AG10803 (cell line): ENCODE measurements at regions not wholly inside any gene's neighbourhood (a gene's known extent, or its start where the extent isn't known, plus 50 kb on each side); places are given as distances from the start of the nearest gene placed in this dataset.

Experiments used
- DNase-seq: peaks from one replicate; pipeline ENCODE4 v3.0.0; 2010; ENCODE audit warnings: low read depth
- H3K4me3 ChIP-seq: 2 replicates; pipeline ENCODE4 v1.5.1; 2011; ENCODE audit warnings: mild to moderate bottlenecking, low read length, control low read depth
- CTCF ChIP-seq: conservative IDR thresholded peaks from 2 replicates; pipeline ENCODE4 v1.5.1; 2011; ENCODE audit warnings: mild to moderate bottlenecking, low read length, control low read depth, inconsistent platforms

GRCh38 chr6:78462728-78463127, 404.6 kb upstream of the IRAK1BP1 start:
- no peak overlapping the region for H3K4me3 ChIP-seq
- no peak for DNase-seq
- TF ChIP-seq CTCF = no peak

DNA sequence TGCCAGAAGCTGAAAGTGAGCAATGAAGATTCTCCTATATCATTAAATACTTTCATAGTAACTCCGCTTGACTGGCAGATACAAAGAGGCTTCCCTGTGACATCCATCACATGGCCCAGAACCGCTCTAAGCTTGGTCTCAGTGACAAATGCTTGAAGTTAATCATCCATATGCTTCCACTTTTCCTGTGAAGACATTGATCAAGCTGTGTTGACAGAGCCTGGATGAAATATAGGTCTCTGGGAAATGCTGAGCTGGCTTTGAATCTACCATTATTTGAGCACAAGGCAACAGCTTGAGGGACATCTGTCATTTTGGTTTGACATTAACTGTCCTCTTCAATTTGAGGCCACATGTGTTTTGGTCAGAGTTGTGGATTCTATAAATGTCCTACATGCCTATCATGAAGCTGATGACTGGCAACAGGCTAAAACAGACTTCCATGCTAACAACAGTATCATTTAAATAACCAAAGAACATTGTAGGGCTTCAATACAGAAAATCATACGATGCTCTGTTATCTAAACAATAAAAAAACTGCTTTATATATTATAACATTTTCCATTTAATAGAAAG, 402.2 kb upstream of the IRAK1BP1 start:
- no peak for DNase-seq
- TF ChIP-seq CTCF = no peak
- H3K4me3 ChIP-seq = no peak overlapping the region

DNA sequence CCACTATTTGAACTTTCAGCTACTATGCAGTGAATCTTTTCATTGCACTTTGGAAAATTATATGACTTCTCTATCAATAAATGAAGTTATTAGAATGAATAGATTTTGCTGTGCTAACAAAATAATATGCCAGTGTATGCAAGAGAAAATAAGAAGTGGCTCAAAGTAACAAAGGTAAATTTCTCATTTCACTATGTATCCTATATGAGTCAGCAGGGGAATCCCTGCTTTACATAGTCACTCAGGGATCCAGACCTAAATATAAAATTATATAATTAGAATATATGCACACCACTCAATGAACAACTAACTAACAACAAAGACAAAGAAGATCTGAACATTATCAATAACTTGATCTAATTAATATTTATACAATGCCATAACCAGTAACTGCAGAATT, 390.8 kb upstream of the IRAK1BP1 start:
- no peak for DNase-seq
- no peak overlapping the region for H3K4me3 ChIP-seq
- TF ChIP-seq CTCF = no peak

- no peak for TF ChIP-seq CTCF
- no peak for DNase-seq
- H3K4me3 ChIP-seq = no peak overlapping the region
Observed at GRCh38 chr6:78482801-78483552, 384.4 kb upstream of the IRAK1BP1 start.

- no peak for TF ChIP-seq CTCF
- peak; percentile 56 for DNase-seq
- no peak overlapping the region for H3K4me3 ChIP-seq
Observed at GRCh38 chr6:78483553-78484197, 383.7 kb upstream of the IRAK1BP1 start.

DNA sequence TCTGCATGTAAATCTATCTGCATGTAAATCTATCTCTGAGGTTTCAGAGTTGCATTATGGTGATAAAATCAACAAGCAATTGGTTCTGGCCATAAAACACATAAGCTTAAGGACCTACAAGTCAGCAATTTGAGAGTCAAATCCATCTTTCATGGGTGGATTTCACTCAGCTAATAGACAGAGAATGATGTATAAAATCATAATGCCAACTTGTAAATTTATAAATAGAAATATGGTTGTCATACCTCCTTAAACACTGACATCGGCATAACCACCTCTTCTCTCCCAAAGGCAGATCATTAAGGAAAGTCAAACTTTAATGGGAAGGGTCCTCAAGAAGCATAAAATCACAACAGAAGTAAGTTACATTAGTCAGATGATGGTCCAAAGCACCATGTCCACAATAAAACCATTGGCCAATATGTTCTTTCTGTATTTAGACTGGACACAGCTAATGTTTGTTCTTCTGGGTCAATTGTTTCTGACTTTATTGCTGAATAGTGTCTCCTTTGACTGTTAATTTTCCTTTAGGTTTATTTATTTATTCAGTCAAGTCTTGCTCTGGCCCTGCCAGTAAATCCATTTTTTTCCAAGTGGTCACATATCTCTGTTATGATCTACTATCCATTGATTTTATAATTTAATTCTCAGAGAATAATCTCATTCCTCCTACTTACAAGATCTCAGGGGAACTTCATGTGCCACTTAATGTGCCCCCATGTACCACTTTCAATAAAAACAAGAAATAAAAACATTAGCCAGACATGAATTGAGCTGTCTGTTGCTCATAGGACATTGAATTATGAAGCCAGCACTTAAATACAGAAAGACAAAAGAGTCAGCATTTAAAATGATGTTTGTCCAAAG, 382.9 kb upstream of the IRAK1BP1 start:
- no peak for TF ChIP-seq CTCF
- no peak for DNase-seq
- no peak overlapping the region for H3K4me3 ChIP-seq
